AG20443 (cell line): ENCODE measurements at regions not wholly inside any gene's neighbourhood (a gene's known extent, or its start where the extent isn't known, plus 50 kb on each side); places are given as distances from the start of the nearest gene placed in this dataset.
"Not testable (repeated sequence)": the region's sequence is repeated elsewhere in the genome, so short reads cannot be mapped to it uniquely, and the experiment has no call there.

Experiments
- DNase-seq: peaks from one replicate; pipeline ENCODE4 v3.0.0; 2012; ENCODE audit warnings: low spot score, mixed read lengths

DNA sequence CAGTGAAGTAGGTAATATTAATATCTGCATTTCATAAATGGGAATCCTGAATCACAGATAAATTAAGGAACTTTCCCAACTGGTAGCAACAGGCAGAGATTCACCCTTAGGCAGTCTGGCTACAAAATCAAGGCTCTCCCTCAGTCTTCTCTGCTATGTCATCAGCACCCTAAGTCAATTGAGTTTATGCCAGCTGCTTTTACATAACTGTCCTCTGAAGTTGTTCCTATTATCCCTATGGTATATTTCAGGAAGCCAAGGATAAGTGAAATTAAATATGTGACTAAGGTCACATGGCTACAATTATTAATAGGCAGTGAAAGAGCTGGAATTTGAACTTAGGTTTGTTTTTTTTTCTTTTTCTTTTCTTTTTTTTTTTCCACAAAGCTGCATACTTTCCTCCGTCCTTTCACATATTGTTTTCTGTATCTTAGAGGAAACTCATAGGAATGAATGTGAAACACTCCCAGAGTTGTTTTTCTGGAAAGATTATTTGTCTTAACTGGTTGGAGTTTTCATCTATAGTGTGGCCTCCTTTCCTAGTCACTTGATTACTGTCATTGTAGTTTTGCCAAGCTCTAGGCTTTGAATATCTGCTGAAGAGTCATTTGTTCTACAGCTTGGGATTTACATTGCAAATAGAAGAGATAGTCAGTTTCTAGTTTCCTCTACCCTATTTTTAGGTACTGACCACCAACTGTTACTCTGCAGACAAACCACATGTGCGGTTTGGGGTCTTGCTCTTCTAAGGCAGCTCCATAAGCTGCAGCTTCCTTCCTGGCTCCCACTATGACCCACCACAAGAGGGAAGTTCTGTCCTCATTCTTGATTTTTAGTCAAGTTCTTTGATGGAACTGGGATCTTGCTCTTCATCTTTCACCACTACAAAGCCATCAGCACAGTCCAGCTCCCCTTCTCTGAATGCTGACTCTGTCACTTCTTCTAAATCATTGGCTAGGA, 338.0 kb upstream of the KIAA1217 start:
- no peak for DNase-seq

DNA sequence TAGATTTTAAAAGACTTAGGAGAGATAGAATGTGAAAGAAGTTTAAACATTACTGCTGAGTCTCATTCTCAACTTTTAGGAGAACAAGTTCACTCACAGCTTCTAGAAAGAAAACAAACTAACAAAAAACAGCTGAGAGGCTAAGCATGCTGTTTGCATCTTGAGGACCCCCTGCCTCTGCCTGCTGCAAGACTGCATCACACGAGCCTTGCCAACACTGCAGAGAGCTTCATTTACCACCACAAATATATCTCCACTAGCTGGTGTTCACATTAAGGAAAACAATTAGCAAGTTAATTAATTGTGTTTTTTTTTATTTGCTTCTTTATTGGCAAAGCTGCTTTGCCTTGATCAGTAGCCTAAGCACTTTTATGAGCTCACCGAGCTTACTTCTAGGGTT, 336.6 kb upstream of the KIAA1217 start:
- no peak for DNase-seq

DNA sequence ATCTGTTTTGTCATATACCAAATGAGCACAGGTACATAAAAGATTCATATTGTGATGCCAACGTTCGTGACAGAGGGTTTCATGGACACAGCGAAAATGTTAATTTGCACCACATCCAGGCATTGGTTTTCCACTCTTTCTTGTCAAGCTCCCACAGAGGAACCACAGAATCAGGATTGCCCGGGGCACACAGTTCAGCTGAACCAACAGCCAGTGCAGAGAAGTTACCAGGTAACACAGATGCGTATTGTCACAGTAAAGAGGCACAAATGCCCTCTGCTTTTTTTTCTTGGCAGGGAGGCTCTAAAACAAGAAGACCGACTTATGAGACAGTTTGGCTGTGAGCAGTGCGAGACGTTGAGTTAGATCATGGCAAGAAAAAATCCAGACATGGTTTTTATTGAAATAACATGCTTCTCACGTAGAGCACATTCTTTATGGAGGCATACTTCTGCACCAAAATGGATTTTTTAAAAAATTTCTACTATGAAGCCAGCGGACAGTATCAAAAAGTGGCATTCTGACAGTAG, 331.1 kb upstream of the KIAA1217 start:
- DNase-seq: no peak

DNA sequence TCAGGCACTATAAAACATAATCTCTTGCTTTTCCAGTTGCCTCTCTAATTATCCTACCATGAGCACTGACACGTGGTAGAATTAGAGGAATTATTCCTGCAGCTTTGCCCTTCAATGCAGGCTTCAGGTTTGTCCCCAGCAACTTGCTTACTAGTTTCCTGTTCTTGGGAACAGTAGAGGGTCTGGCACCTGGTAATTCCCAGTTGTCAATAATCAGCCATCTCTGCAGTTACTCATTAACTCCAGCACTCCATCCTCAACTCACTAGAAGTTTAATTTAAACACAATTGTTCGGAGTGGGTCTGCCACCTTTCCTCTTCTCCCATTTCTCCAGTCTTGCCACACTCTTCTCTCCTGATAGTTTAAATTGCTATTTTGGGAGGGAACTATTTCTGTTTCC, 324.3 kb upstream of the KIAA1217 start:
- DNase-seq: no peak

DNA sequence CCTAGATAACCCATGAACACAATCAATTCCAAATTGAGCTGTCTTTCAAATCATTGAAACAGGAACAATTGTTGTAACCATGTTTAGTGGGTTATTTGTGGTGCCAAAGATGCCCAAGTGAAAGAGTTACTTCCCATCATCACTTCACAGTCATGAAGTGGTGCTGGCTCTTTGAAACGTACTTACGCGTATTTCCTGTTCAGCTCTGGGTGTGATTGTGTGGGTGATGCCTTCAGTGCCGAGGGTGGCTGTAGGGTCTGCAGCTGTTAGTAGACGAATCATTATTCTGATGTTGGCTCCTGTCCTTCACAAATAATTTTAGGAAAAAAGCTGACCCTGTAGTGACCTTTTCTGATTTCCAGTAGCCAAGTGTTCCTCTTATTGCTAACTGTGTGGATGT, 323.1 kb upstream of the KIAA1217 start:
- no peak for DNase-seq

DNA sequence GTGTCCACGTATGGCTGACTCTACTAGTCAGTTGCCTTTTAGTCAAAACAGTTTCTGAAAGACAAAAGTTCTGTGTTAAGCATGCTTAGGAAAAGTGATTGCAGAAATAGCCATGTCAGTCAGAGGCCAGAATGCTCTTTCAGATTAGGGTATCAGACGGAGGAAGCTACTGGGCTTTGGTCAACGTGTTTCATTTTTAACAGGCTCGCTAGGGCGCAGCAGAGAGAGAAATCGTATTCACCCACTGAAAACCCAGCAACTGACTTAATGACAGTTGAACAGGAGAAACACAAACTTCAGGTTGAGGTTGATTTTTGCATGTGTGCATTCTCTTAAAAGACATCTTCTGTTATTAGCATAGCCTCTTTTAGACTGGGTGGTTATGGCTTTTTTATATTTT, 322.6 kb upstream of the KIAA1217 start:
- DNase-seq: no peak

DNA sequence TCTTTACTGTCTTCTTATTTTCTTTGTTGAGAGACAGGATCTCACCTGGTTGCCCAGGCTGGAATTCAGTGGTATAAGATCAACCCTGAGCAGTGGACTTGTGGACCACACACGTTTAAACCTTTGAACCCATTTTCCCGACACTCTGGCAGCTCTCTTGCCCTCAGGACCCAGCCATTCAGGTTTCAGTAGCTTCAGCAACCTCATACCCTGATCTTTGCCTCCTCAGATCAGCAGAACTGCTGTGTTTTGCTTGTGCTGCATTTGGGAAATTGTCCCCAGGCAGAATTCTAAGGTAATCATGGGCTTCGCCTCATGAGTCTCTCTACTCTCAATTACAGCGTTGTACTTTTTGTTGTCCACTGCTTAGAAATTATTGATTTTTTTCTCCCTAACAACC, 317.6 kb upstream of the KIAA1217 start:
- DNase-seq: no peak

DNA sequence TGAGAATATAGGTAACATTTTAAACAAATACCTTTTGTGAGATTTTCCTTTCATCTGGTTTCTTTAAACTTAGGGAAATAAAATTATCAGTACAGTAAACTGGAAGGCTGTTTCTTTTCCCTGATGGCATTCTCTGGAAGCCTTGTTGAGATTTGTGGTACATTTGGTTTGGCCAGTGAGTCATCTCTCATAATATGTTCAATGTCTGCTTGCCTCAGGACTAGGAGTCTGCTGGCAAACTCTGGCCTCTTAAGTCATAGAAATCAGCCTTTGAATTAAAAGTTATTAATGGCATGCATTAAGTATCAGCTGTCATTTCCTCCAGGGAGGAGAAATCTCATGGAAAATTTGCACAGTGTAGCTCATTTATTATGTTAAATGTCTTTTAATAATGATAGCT, 316.6 kb upstream of the KIAA1217 start:
- DNase-seq: no peak

DNA sequence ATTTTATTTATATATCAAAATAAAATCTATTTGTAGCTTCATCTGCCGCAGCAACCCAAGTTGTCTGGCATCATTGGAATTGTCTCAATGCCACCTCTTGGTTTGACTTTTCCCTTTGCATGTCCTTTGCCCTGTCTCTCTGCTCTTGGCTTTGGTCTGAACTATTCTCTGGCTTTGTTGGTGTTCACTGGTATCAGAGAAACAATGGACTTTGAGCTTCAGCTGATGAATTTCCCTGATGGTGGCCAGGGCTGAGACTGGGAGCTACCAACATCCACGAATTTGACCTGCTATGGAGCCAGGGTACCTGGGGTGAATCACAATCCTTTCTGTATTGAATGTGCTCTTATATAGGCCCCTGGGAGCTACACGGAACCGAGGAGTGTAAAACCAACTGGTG, 311.7 kb upstream of the KIAA1217 start:
- DNase-seq: no peak

DNA sequence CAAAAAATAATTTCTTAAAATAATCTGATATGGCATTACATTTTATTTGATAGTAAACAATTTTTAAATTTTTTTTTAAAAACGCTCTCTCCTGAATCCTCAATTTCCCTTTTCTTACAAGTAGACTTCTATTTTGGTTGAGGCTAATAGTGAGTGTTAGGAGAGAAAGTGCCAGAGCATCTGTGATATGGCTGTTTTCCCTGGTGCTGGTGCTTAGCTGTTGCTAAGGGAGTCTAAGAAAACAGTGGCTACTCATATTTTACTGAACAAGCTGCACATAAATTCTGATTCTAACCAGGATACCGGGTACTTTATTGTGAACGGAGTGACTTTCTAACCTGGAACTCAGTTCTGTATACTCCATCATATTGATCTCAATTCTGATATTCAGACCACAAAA, 311.1 kb upstream of the KIAA1217 start:
- DNase-seq: no peak

DNA sequence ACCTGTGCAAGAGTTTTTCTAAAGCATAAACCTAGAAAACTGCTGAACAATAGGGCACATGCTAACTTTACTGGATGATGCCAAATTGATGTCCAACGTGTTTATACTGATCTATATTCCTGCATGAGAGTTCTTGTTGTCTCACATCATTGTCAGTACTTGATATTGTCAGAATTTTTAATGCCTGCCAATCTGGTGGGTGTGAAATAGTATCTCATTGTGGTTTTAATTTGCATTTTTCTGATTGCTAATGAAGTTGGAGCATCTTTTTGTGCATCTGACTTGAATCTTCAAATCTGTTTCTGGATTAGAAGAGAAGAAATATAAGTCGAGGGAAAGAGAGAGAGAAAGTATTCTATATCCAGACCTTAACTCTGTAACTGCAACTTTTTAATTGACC, 309.8 kb upstream of the KIAA1217 start:
- no peak for DNase-seq

DNA sequence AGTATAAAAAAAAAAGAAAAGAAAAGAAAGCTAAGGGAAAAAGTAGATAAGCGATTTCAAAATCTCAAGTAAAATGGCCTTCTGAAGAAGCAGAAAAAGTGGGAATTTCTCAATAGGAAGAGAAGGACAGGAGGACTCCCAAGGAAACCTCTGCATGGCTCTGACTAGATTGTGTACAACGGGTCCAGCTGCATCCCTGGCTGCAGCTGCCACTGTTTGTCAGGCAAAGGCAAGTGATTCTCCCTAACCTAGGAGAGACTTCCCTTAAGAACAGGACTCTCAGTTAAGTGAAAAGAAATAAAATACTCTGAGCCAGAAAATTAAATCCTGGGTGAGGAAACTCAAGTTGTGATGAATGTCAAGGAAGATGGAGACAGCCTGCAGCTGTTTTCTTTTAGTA, 298.6 kb upstream of the KIAA1217 start:
- no peak for DNase-seq

DNA sequence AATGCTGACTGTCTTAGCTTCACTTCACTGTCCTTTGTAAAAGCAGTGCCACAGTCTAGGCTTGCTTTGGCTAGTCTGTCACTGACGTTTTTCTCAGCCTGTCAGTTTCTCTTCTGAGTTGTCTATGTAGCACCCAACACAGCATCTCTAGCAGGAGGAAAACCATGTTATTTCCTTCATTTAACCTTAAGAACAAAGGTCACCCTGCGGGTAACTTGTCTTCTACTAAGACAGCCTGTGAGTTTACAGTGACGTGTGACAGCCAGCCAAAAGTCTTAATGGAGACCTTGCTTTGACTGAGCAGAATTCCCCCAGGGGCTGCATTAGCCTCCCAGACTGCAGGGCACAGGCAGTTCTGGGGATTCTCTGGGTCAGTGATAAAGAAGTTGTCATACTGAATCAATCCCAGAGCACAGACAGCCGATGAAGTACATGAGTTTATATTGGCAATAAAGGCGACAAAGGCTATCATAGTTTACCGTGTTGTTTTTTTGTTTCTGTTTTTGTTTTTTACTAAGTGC, 296.0 kb upstream of the KIAA1217 start:
- DNase-seq: no peak

DNA sequence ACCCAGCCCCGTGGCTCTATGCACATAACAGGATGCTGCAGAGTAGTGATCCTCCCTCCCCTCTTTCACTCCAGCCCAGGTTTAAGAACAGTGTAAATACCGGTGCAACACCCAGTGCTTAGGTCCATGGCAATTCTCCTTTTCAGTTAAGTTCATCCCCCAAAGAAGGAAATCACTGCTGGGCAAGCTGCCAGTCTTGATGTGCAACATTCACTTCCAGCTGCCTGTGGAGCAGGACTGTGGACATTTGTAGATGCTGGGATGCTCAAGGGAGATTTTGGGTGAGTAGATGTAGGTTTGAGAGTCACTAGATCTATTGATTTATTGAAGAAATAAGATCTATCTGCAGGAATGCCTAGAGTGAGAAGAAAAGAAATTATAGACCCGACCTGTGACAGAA, 294.3 kb upstream of the KIAA1217 start:
- no peak for DNase-seq

DNA sequence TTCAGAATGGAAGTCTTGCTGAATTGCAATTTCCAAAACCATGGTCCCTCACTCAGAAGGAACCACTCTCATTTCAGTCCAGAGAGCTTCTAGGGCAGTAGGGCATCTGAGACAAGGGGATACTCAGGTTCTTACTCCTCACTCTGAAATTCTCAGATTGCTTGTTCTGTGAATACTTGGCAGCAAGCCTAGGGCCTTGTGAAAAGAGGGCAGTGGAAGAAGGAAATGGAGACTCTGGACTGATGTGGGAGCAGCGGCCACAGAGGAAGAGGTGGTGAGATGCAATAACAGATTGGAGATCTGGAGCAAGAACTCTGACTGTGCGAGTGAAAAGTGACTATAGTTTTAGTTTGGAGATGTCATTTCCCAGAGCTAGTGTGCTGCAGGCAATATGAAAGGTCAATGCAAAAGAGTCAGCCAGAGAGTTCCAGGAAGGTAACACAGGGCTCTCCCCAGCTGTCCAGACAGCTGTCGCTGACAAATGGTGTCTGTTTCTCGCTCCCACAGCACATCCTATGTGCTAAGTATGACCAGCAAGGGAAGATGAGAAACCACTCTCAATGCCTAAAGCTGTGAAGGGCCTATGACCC, 291.6 kb upstream of the KIAA1217 start:
- no peak for DNase-seq

DNA sequence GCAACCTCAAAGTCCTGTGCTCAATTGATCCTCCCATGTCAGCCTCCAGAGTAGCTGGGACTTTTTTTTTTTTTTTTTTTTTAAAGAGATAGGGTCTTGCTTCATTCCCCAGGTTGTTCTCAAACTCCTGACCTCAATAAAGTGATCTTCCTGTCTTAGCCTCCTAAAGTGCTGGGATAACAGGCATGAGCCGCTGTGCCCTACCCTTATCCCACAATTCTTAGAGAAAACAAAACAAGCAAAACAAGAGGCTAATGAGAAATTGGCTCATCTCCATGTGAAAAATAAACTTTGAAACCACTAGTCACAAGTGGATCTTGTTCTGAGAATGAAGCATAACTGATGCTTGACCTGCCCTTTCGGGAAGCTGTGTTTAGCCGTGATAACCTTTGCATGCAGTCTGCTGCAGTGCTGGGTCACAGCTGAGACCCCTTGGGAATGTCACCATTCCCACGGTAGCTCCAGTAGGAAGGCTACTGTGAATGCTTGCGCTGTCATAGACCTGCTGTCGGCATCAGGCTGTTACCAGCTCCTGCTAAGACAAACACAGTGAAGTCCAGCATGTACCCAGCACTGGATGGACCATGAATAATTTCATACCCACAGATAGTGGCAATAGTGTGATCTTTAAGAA, 290.7 kb upstream of the KIAA1217 start:
- no peak for DNase-seq

DNA sequence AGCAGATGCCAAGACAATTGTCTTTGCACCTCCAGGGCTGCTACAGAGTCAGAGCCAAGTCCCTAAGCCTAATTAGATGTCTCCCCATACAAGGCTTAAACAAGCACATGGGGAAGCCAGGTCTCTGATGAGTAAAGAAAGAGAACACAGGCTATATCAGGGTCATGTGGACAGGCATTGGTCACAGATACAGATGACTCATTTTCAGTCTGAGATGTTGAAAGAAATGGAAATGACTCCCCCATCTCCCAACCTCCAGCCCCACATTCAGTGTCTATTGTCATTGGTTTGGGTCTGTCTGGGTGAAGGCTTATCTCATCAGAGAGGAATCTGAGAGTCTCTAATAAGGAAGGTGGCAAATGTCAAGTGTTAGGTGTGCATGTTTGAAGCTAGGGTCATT, 290.1 kb upstream of the KIAA1217 start:
- DNase-seq: no peak

DNA sequence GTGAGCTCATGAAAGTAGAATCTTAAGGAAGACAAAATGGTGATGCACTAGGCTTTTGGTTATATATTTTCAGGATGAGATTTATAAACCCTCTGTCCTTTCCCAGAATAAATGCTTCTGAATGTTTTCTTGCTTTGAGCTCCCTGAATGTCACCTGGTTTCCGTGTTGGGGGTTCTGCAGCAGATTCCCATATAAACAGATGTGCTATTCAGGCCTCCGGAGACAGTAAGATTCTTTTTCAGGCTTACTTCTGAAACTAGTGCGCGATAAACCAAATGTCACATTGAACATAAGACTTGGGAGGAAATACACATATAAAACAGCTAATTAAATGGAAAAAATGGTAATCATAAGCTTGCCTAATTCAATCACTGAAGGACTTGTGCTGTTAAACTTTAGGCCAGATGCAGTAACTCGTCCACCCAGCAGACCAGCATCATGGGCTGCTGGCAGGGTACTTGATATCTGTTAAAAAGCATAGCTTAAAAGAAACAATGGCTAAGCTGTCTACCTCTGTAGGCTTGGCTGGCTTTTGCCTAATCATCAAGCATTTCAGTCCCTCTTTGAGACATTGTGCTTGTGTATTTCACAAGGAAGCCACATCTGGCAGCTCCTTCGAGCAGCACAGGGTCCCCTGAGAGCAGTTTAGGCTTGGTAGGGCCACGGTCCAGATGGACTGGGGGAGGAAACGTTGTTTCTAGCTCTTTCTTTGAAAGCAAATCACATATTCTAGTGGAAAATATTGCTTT, 281.2 kb upstream of the KIAA1217 start:
- no peak for DNase-seq

DNA sequence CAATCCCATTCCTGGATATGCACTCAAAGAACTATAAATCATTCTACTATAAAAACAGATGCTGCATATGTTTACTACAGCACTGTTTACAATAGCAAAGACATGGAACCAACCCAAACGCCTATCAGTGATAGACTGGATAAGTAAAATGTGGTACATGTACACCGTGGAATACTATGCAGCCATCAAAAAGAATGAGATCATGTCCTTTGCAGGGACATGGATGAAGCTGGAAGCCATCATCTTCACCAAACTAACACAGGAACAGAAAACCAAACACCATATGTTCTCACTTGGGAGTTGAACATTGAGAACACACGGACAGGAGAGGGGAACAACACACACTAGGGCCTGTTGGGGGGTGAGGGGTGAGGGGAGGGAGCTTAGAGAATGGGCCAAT, 274.9 kb upstream of the KIAA1217 start:
- DNase-seq: not testable (repeated sequence)

DNA sequence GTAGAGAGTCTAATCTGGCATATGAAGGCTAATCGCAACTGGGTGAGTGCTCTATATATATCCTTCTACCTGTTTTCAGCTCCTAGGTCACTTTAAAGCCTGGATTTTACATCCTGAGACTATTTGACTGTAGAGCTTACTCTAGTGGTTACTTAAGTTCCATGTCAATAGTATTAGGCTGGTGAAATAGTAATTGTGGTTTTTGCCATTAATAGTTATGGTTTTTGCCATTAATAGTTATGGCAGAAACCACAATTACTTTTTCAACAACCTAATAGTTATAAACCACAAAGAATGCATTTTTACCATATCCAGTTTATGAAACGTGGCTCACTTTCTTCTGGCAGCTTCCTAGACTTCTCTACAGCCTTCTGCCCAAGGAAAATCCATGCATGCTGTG, 263.1 kb upstream of the KIAA1217 start:
- DNase-seq: no peak

DNA sequence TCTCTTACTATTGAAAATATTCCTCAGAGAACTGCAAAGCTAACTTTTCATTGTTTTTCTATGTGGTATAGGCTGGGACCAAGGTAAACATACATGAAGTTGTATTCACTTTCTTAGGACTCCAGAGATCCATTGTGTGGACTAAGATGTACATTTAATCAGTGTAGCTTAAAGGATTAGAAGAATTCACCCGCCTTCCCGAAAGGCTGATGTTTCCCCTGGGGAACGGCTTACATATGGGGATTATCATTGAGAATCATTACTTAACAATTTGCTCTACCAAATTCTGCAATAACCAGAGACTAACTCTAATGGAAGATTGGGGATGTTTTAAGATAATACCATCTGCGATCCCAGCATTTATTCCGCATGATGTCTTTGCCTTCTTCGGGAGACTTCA, 257.1 kb upstream of the KIAA1217 start:
- no peak for DNase-seq
